Stimulated activated CD8-positive, alpha-beta memory T cell treated with anti-CD3 and anti-CD28 coated beads, Interleukin-12 subunit alpha, Interleukin-12 subunit beta, amount 100 ng/mL, for 1 hour (primary cell): ENCODE measurements at regions not wholly inside any gene's neighbourhood (a gene's known extent, or its start where the extent isn't known, plus 50 kb on each side); places are given as distances from the start of the nearest gene placed in this dataset.
"Not testable (repeated sequence)": the region's sequence is repeated elsewhere in the genome, so short reads cannot be mapped to it uniquely, and the experiment has no call there.

ENCODE experiments used
- DNase-seq: peaks from one replicate; pipeline ENCODE4 v3.0.0-alpha.2; 2020; ENCODE audit warnings: low read depth

DNA sequence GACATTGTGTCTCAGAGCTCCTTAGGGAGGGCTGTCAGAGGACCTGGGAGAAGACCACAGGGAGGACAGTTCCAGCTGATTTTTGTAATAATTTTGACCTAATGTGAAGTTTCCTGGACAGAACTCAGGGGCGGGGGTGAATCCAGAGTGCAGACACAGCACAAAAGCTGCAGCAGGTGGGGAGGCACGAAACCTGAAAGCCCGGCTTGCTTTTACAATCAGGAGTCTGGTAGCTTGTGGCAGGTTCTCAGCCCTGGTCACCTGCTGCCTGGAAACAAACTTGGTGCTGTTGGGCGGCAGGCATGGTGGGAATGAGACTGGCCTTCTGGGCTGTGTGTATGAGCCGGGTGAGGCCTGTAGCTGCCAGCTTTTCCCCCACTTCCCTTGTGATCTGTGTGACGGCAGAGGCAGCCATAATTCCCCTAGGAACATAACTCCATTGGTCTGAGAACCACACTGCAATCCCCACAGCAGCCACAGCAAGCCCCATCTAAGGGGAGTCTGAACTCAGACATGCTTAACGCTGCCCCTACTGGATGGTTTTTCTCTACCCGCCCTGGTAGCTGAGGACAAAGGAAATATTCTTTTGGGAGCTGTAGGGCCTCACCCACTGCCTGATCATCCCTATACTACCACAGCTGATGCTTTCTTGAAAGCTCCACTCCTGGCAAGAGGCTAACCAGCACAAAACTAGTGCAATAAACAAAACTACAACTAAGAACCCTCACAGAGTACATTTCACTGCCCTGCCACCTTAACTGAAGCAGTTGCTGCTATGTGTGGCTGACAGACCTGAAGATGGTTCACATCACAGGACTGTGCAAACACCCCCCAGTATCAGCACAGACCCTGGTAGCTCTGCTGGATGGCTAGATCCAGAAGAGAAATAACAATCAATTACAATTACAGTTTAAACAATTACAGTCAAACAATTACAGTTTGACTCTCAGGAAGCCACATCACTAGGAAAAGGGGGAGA lies 1055.1 kb upstream of the GJE1 start:
- DNase-seq = no peak

DNA sequence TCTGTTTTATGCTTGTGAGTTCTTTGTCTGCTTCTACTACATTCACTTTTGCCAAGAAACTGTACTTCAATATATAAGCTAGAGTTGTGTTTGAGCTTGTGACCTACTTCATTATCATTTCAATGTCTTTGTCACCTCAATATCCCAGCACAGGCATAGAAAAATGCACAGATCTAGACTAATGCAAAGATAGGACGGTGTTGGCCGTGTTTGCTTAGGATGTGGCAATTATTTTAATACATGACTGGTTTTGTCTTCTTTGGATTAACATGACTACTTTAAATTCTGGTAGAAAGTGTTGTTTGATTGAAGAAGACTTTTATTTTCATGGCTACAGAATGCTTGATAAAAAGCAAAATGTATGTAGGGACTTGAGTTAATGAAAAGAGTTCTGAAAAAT lies 1075.0 kb upstream of the GJE1 start:
- DNase-seq = no peak

DNA sequence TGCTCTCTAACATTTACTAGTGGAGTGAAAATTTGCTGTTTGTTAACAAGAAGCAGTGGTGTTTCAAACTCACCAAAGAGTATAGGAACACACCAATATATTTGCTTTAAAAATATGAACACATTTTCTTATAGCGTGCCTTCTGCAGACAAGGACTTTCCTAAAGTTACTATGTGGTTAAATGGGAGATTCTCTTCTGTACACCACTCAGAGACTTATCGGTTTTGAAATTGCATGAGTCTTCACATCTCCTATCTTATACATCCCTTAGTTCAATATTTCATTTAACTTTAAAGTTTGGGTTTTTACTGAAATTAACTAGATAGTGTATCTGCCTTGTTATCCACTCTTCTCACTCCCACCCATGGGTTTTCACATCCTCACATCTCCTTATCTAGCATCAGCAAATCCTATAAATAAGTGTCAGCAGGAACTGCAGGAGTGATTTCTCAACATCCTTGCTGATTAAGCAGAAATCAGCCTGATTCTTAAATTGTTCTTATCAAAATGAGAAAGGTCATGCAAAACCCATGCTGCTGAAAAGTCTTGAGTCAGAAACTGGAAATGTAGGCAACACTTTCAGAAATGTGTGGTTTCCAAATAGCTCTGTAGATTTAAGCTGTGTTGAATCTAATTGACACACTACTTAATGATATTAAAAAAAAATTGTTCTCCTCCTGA lies 1075.6 kb upstream of the GJE1 start:
- no peak for DNase-seq

DNA sequence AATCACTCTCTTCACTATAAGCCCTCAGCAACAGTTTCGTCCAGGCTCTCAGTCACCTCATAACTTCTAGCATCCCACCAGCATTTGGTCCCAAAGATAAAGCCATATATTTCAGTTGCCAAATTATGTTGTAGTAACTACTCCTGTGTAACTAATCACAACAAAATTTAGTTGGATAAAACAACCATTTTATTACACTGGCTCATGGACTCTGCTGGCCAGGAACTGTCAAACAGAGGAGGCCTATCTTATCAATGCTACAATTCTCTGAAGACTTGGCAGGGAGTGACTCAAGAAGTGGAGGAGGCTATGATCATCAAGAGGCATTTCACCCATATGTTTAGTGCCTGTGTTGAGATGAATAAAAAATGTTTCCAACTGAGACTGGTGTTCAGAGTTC lies 1082.3 kb upstream of the GJE1 start:
- DNase-seq = no peak

DNA sequence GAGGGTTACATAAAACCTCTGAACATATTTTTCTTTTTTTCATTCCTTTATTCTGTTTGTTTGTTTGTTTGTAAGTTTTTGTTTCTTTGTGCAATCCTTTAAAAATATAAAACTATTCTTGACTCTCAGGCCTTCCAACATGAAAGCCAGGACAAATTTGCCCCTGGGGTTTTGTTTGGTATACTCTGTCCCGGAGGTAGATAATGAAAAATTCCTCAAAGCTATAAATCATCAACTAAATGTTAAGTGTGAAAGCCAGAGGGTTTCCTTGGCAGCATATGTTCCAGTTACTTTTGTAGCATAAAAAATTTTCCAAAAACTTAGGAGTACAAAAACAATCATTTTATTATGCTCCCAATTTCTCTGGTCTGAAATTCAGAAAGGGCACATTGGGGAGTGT lies 1084.3 kb upstream of the GJE1 start:
- no peak for DNase-seq

DNA sequence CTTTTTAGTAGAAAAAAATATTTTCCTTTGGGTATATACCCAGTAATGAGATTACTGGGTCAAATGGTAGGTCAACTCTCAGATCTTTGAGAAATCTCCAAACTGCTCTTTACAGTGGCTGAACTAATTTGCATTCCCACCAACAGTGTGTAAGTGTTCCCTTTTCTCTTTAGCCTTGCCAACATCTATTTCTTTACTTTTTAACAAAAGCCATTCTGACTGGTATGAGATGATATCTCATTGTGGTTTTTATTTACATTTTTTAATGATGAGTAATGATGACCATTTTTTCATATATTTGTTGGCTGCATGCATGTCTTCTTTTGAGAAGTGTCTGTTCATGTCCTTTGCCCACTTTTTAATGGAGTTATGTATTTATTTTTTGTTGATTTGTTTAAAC lies 1086.2 kb upstream of the GJE1 start:
- DNase-seq = not testable (repeated sequence)

DNA sequence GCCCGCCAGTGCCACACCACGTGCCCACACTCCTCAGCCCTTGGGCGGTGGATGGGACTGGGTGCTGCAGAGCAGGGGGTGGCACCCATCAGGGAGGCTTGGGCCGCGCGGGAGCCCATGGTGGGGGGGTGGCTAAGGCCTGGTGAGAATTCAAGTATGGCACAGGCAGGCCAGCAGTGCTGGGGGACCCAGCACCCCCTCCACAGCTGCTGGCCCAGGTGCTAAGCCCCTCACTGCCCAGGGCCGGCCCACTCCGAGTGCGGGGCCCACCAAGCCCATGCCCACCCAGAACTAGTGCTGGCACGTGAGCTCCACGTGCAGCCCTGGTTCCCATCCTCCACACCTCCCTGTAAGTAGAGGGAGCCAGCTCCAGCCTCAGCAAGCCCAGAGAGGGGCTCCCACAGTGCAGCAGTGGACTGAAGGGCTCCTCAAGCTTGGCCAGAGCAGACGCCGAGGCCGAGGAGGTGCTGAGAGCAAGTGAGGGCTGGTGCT lies 1091.1 kb upstream of the GJE1 start:
- DNase-seq = no peak

DNA sequence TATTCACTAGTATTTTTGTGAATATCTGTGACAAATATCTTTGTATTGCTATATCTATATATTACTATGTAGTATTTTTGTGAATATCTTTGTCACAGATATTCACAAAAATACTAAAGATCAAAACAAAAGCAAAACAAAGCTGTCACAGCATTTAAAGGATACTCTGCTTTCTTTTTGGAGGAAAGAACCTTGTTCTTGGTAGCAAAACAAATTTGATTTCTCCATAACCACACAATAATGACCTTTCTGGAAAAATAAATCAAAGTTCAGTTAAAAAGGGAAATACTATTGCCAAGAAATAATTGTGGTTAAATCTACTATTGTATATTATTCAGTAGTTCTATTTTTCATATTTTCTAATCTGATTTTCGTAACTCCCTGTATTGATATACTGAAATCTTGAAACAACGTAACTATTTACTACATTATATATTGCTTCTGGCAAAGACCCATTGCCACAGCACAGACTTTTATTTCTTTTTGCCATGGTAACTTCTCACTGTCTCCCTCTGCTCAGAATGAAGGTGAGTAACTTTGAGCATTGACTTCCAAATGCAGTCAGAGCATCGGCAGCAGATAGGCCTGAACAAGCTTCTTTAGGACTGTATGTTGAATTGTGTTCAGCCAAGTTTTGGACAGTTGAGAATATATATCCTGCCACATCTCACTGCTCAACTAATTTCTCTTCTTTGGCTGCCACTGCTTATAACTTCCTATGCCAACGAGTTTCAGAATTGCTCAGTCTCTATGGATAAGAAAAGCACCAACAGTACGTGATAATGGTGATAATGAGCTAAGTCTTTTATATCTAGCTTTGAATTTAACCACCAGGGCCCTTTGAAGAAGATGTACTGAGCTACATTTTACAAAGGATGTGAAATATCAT lies 1097.2 kb upstream of the GJE1 start:
- no peak for DNase-seq

DNA sequence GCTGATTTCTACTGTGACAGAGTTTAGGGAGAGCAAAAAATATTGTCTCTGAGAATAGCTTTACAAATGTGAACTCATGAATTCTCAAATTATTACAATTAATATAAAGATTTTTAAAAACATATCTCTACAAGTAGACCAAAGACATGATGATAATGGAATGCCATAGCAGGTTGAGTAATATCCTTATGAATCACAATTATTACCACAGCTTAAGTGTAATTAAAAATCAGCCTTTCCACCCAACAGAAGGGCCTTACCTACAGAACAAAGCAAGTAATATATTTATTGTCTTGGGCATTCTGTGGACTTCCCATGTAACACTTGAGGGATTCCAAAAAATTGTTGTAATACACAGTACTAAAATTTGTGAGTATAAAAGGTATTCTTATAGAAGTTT lies 1099.6 kb upstream of the GJE1 start:
- DNase-seq = no peak

DNA sequence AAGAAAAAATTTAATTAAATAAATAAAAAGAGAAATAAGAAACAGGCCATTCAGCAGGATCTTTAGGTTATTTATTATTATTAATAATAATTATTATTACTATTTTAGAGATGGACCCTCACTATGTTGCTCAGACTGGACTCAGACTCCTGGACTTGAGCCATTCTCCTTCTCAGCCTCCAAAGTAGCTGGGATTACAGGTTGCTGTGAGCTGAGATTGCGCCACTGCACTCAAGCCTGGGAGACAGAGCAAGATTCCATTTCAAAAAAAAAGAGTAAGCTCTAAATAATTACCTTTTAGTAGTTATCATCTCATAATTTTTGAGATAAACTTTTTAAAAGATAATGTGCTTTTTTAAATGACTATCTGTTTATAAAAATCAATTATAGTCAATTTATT lies 1102.8 kb upstream of the GJE1 start:
- no peak for DNase-seq

DNA sequence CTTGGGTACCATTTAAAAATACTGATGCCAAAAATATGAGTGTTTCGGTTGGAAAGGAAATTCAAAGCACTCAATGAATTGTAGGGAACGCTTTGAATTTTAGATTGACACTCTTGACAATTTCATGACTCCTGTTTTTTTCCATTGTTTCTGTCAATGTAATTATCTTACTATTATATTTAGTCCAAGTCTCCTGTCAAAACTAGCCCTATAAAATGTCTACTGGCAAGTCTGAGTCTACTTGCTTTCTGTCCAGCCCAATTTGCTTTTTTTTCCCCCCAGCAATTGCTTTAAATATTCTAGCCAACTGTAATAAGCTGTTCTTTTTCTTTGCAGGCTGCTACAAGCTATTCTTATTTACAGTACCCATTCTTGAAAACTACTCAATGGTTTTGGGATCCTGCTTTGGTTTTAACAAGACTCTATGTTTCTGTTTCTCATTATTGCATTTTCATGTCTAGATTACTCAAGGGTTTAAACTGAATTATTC lies 1103.9 kb upstream of the GJE1 start:
- no peak for DNase-seq

DNA sequence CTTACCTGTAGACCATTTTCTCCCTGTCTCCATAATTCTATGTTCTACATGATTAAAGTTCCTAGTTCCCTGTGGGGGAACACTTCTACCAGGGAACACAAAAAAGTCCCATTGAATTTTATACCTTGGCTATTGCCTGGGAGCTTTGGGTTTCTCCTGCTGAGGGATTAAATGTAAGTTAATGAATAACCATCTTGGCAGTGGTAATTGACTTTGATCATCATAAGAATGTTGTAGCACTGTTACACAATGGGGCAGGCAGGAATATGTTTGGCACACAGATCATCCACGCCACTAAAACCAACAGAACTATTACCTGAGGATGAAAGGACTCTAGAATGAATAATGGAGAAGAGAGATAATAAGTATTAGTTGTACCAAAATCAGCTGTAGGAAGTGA lies 1106.2 kb upstream of the GJE1 start:
- no peak for DNase-seq

DNA sequence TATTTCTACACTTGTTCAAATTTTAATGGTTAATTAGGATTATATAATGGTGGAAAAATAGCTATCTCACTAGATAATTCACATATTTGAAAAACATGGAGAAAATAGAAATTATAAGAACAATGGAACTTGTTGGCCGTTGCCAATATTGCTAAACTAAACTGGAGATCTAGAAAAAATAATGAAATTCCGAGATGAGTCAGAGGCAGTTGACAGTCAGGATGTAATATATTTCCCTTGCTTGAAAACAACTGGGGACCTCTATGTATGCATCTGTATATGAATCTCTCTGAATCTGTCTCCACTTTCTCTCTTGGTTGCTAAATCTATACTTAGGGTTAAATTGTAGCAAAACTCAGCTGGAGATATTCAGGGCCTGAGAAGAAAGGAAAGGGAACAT lies 1108.2 kb upstream of the GJE1 start:
- no peak for DNase-seq

DNA sequence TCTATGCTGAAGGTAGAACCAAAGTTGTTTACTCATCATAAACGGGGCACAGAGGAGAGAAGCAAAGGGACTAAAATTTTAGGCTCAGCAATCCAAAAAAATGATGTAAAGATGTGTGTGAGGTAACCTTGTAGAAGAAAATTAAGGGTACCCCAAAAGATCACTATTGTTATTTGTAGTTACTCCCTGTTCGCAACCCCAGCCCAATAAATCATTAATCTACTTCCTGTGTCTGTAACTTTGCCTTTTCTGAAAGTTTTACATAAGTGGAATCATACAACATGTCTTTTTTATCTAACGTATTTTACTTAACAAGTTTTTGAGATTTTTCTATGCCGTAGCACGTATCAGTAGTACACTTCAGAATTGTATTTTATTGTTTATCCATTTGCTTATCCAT lies 1114.8 kb upstream of the GJE1 start:
- DNase-seq = no peak

DNA sequence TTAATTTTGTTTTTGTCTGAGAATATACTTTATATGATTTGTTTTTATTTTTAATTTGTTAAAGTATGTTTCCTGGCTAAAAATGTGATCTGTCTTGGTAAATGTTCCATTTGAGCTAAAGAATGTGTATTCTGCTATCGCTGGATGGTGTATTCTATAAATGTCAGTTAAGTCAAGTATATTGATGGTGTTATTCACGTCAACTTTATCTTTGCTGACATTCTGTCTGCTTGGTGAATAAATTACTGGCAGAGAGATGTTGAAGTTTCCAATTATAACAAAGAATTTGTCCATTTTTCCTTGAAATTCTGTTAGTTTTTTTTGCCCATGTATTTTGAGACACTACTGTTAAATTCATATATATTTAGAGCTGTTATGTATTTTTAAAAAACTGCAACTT lies 1131.8 kb upstream of the GJE1 start:
- no peak for DNase-seq

DNA sequence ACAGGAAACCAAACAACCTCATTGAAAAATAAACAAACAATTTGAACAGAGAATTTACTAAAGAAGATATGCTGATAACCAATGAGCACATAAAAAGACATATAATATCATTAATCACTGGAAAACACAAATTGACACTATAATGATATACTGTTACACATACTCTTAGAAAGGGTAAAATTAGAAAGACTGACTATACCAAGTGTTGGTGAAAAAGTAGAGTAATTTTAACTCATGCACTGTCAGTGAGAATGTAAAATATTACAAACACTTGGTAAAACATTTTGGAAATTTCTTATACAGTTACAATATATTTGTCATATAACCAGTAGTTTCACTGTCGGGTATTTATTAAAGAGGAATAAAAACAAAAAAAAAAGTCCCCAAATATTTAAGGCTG lies 1139.2 kb upstream of the GJE1 start:
- DNase-seq = no peak

DNA sequence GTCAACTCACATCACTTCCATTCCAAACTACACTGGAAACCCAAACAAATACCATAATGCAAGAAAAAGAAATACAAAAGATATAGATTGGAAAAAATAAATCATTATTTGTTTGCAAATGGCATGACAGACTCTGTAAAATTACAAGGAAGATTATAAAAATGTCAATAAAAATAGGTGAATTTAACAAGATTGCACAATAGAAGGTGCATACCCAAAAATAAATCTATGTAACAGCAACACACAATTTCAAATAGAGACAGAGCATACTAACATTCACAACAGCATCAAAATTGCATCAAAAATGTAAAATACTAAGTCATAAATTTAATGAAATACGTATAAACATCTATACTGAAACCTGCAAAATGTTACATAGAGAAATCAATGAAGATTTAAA lies 1140.0 kb upstream of the GJE1 start:
- DNase-seq = no peak

DNA sequence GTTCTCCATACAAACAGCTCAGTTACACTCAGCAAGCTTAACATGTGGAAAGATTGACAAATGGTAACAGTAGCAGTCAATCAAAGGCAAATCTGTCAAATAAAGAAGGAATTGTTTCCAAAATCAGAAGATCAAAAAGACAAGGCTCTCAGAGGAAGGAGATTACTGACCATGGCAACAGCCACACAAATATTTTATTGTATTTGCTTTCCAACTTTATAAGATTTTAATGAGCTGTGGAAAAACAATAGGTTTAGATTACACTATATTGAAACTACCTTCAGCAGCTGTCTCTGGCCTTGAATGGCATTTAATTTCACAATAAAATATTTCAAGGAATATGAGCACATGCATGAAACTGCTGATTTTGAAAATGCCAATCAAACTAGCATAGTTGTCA lies 1143.9 kb upstream of the GJE1 start:
- no peak for DNase-seq

DNA sequence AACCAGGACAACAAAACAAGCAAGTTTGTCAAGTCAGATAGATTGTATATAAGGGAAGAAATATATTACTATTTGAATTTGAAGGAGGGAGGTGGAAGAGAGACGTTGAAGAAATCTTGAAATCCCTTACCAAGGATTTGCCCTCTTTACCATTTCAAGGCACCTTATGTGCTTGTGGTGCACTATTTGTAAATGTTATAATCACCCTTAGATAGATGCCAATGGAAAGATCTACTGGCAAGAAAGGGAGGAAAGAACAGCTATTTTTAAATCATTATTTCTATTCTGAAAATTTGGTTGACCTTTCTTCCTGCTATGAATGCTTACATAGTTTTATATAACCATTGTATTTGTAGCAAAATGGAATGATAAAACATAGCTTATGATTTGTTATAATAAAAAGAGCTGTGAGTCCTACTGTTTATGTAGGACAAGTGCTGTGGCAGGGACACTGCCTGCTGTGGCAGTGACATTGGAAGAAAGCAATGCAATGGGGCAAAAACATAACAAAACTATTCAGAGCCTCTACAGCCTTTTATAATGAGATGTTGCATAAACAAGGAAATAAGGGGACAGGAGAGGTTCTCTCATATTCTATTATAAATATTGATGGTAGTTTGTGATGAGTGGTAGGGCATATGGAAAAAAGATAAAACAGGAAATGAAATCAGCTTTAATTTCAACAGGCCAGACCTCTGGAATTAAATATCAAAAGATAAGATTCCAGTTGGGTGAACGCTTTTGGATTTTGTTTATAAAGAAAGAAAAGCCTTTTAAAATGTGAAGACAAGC lies 1145.2 kb upstream of the GJE1 start:
- no peak for DNase-seq

DNA sequence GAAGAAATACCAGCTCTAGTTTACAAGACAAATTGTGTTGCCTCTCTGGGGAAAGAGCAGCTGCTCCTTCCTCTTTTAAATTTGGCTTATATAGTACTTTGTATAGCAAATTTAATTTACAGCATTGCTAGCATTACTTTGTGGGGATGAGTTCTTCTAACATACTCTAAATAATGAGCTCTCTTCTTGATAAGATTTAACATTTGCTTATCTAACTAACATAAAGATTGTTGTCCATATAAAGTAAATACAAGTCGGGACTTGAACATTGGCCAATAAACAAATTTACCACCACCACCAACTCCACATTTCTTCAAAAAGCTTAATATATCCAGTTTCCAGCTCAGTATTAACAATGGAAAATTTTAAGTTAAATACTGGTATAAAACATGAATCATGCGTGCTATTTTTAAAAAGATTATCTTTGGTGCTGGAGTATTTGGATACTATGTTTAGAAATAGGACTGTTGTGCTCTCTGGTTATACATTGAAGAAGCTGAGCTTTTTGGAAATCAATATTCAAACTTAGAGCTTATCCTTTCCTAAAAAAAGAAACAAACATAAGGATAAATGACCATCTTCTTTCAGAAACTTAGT lies 1146.9 kb upstream of the GJE1 start:
- DNase-seq = no peak
